ENCODE measurements at regions not wholly inside any gene's neighbourhood (a gene's known extent, or its start where the extent isn't known, plus 50 kb on each side); places are given as distances from the start of the nearest gene placed in this dataset.

DNA sequence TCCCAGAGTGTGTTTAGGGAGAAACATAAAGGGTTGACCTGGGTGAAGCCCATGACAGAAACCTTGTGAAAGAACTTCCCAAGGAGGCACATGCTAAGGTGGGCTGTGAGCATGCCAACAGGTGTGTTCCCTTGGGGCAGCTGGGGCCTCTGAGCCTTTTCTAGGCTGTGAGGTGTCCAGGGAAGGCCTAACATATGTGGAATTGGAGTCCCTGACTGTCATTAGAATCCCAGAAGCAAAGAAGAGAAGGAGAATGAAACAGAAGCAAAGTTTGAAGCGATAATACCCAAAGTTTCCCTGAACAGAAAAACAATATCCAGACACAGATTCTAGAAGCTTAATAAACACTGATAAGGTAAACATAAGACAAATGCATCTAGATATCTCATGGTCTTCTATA, 143.3 kb downstream of the CD83 start:
- TF ChIP-seq, protein P1, sequence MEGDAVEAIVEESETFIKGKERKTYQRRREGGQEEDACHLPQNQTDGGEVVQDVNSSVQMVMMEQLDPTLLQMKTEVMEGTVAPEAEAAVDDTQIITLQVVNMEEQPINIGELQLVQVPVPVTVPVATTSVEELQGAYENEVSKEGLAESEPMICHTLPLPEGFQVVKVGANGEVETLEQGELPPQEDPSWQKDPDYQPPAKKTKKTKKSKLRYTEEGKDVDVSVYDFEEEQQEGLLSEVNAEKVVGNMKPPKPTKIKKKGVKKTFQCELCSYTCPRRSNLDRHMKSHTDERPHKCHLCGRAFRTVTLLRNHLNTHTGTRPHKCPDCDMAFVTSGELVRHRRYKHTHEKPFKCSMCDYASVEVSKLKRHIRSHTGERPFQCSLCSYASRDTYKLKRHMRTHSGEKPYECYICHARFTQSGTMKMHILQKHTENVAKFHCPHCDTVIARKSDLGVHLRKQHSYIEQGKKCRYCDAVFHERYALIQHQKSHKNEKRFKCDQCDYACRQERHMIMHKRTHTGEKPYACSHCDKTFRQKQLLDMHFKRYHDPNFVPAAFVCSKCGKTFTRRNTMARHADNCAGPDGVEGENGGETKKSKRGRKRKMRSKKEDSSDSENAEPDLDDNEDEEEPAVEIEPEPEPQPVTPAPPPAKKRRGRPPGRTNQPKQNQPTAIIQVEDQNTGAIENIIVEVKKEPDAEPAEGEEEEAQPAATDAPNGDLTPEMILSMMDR (IDR thresholded peaks at IDR 0.05): no peak
- no peak for TF ChIP-seq POLR2A (IDR thresholded peaks at IDR 0.05)
